Urinary bladder (tissue), 3 donors: ENCODE measurements at regions not wholly inside any gene's neighbourhood (a gene's known extent, or its start where the extent isn't known, plus 50 kb on each side); places are given as distances from the start of the nearest gene placed in this dataset.

Experiments
- DNase-seq: peaks from one replicate; pipeline ENCODE4 v3.0.0-alpha.2; 2015; ENCODE audit errors: extremely low spot score
- H3K27ac ChIP-seq: one replicate; pipeline ENCODE4 v1.5.1; 2013; ENCODE audit warnings: low read depth, mild to moderate bottlenecking, moderate library complexity
- H3K36me3 ChIP-seq: one replicate; pipeline ENCODE4 v1.6.1; 2013; ENCODE audit warnings: mild to moderate bottlenecking, moderate library complexity; ENCODE audit not compliant: insufficient read depth
- H3K4me1 ChIP-seq: one replicate; pipeline ENCODE4 v1.6.1; 2013; ENCODE audit warnings: mild to moderate bottlenecking, moderate library complexity; ENCODE audit not compliant: insufficient read depth
- H3K4me3 ChIP-seq: one replicate; pipeline ENCODE4 v1.5.1; 2013; ENCODE audit warnings: low read depth, low read length
- WGBS: extraction: QIAGEN DNeasy Blood & Tissue Kit; methylation state at CpG from one replicate; pipeline ENCODE4 v1.1.7; 2013; 5-methylcytosine and 5-hydroxymethylcytosine counted together
- donor health status: healthy with polysubstance abuse.
- donor health status: healthy.

DNA sequence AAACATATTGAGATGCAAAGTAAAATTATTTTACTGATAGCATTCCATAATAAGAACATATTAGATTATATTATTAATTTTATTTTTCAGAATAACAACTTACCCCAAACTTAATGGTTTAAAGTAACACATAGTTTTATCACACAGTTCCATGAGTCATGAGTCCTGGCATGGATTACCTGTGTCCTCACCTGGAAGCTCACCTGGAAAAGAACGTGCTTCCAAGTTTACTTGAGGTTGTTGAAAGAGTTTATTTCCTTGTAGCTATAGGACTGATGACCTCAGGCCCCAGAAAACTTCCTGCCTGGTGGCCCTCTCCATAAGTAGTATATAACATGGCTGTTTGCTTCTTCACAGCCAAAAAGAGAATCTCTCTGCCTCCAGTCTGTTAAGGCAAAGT, 254.6 kb downstream of the TFEC start:
- no peak for DNase-seq
- H3K36me3 ChIP-seq, result no peaks in the 10 kb centered on the region
- WGBS, result 91% methylated on average over 1 of the region's 1 CpG
- no peaks in the 10 kb centered on the region for H3K4me1 ChIP-seq
- H3K4me3 ChIP-seq, result no peak overlapping the region
- no peak overlapping the region for H3K27ac ChIP-seq

DNA sequence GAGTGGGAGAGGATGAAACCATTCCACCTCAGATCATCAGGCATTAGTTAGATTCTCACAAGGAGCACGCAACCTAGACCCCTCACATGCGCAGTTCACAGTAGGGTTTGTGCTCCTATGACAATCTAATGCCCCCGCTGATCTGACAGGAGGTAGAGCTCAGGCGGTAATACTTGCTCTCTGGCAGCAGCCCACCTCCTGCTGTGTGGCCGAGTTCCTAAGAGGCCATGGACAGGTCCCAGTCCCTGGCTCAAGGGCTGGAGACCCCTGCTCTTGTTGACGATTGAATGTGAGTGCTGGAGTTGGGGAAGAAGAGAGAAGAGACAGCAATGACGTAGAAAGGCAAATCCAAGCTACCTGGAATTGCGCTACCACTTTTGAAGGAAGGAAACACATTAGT, 267.2 kb downstream of the TFEC start:
- H3K4me1 ChIP-seq, result no peaks in the 10 kb centered on the region
- H3K36me3 ChIP-seq, result no peaks in the 10 kb centered on the region
- H3K4me3 ChIP-seq, result no peak overlapping the region
- WGBS, result 88% methylated on average over 8 of the region's 8 CpGs
- DNase-seq, result no peak
- no peak overlapping the region for H3K27ac ChIP-seq

DNA sequence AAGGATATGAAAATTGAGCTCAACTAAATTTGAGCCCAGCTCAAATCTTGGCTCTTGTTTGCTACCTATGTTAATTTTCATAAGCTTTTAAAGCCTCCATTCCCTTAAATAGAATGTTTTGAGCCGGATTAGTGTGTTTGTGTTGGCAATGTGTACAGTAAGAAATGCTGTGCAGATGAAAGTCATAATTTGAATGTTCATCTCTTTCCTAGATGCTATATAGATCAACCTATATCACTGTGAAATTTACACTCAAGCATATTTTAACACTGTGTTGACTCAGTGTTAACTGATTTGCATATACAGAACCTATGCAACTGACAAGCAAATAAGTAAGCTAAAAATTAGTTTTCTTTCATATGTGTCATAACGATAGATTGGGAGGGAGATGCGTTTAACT, 272.5 kb downstream of the TFEC start:
- Histone ChIP-seq H3K36me3 (no peaks in the 10 kb centered on the region), H3K4me3 (no peak overlapping the region), H3K27ac (no peak overlapping the region), H3K4me1 (no peaks in the 10 kb centered on the region)
- WGBS, result 81% methylated on average over 3 of the region's 3 CpGs
- DNase-seq, result no peak

- Histone ChIP-seq H3K4me1 (no peaks in the 10 kb centered on the region), H3K27ac (no peak overlapping the region), H3K36me3 (no peaks in the 10 kb centered on the region), H3K4me3 (no peak overlapping the region)
- WGBS, result 80% methylated on average over 2 of the region's 2 CpGs
- DNase-seq, result no peak
Measured at GRCh38 chr7:115754226-115754625, 276.3 kb downstream of the TFEC start.

GRCh38 chr7:115749924-115750323, 280.6 kb downstream of the TFEC start:
- WGBS, result 66% methylated on average over 6 of the region's 6 CpGs
- Histone ChIP-seq H3K27ac (no peak overlapping the region), H3K4me1 (no peaks in the 10 kb centered on the region), H3K36me3 (no peaks in the 10 kb centered on the region), H3K4me3 (no peak overlapping the region)
- DNase-seq, result no peak

GRCh38 chr7:115748123-115748738, 282.3 kb downstream of the TFEC start:
- Histone ChIP-seq H3K27ac (no peak overlapping the region), H3K4me3 (no peak overlapping the region), H3K4me1 (no peaks in the 10 kb centered on the region), H3K36me3 (no peaks in the 10 kb centered on the region)
- DNase-seq, result no peak
- WGBS, result 67% methylated on average over 5 of the region's 5 CpGs

DNA sequence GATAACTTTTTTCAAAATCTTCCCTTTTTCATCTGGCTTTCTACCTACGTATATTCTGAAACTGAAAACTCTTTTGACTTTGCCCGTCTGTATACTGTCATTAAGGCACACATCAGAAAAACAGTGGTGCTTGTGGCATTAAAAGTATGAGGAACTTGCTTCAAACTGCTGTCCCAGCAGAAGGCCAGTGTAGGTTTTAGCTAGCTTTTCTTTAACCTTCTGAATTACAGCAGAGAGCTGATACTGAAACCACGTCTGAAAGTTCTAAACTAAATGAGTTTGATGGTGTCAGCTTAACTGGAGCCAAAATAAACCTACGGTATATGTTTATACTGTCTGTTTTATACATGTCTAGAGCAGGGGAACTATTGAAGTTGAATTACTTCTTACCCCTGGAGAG, 283.4 kb downstream of the TFEC start:
- no peaks in the 10 kb centered on the region for H3K4me1 ChIP-seq
- H3K27ac ChIP-seq, result no peak overlapping the region
- no peaks in the 10 kb centered on the region for H3K36me3 ChIP-seq
- 41% methylated on average over 4 of the region's 4 CpGs for WGBS
- no peak for DNase-seq
- no peak overlapping the region for H3K4me3 ChIP-seq

- Histone ChIP-seq H3K4me1 (no peaks in the 10 kb centered on the region), H3K27ac (no peak overlapping the region), H3K4me3 (no peak overlapping the region), H3K36me3 (no peaks in the 10 kb centered on the region)
- no peak for DNase-seq
Measured at GRCh38 chr7:115740043-115740442, 290.5 kb downstream of the TFEC start.

GRCh38 chr7:115734641-115735040, 295.9 kb downstream of the TFEC start:
- 86% methylated on average over 3 of the region's 3 CpGs for WGBS

GRCh38 chr7:115731796-115732471, 298.6 kb downstream of the TFEC start:
- H3K4me1 ChIP-seq, result no peaks in the 10 kb centered on the region
- H3K27ac ChIP-seq, result no peak overlapping the region
- H3K36me3 ChIP-seq, result no peaks in the 10 kb centered on the region
- no peak for DNase-seq
- no peak overlapping the region for H3K4me3 ChIP-seq
- 81% methylated on average over 4 of the region's 4 CpGs for WGBS

More at GRCh38 chr7:115734641-115735040, 295.9 kb downstream of the TFEC start:
- no peaks in the 10 kb centered on the region for H3K36me3 ChIP-seq
- no peaks in the 10 kb centered on the region for H3K4me1 ChIP-seq
- H3K4me3 ChIP-seq, result no peak overlapping the region
- DNase-seq, result no peak
- no peak overlapping the region for H3K27ac ChIP-seq

DNA sequence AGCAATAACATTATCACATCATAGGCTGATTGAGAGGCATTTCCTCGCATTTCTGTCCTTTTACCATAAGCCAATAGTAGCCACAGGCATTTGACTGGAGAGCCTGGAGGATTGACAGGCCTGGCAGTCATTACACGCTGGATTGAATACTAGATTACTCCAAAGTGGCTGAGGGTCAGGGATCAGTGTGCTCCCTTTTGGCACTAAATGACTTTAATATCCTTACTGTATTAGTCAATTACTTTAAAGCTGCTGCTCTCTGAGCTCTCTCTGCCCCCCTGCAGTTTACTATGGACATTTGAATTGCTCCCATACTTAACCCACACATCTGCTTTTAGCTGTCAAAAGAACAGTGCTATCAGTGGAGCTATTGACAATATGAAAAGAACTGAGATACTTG, 302.0 kb downstream of the TFEC start:
- Histone ChIP-seq H3K27ac (no peak overlapping the region), H3K4me3 (no peak overlapping the region), H3K36me3 (no peaks in the 10 kb centered on the region), H3K4me1 (no peaks in the 10 kb centered on the region)
- WGBS, result 83% methylated on average over 2 of the region's 2 CpGs
- no peak for DNase-seq

- Histone ChIP-seq H3K27ac (no peak overlapping the region), H3K4me3 (no peak overlapping the region), H3K36me3 (no peaks in the 10 kb centered on the region), H3K4me1 (no peaks in the 10 kb centered on the region)
- WGBS, result 48% methylated on average over 3 of the region's 3 CpGs
- no peak for DNase-seq
Measured at GRCh38 chr7:115724400-115725056, 306.0 kb downstream of the TFEC start.

DNA sequence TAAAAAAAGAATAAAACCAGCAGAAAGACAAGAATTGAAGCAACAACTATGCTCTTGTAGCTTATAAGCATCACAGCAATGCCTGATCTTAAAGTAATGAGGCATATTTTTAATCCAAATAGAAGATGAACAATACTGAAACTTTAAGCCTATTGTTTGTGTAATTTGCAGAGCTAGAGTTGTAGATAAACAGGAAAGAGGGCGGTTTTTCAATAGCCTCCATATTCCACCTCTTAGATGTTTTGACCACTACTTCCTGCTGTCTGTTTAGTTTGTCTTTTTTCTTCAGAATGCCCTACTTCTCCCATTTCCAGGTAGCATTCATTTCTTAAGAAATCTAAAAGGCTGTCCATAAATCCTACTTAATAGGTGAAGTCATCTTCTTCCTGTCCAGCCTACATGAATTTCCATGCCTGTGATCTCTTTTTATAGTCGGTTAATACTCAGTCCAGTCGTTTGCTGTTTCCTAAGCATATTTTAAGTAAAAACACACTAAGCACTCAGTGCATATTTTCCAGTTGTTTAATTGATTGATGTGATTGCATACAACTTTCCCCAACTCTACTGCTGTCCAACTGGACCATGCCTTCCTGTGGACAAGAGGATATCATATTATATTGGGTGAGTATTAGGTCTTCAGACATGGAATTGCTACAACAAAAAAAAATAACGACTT, 308.1 kb downstream of the TFEC start:
- no peak overlapping the region for H3K27ac ChIP-seq
- 71% methylated on average over 4 of the region's 4 CpGs for WGBS
- DNase-seq, result no peak

More for the DNA sequence above, 308.1 kb downstream of the TFEC start:
- Histone ChIP-seq H3K4me3 (no peak overlapping the region), H3K36me3 (no peaks in the 10 kb centered on the region), H3K4me1 (no peaks in the 10 kb centered on the region)
